Keratinocyte (primary cell): ENCODE measurements at regions not wholly inside any gene's neighbourhood (a gene's known extent, or its start where the extent isn't known, plus 50 kb on each side); places are given as distances from the start of the nearest gene placed in this dataset.

Source experiments
- EZH2 ChIP-seq: IDR thresholded peaks from one replicate; pipeline ENCODE4 v1.6.1; 2012; ENCODE audit warnings: inconsistent platforms, mild to moderate bottlenecking, low read length, moderate library complexity
- TF ChIP-seq, protein P1 (sequence below), 3 experiments: IDR thresholded peaks in 1 of 3; conservative IDR thresholded peaks in 1 of 3; optimal IDR thresholded peaks in 1 of 3; 2 replicates in 2 of 3; 3 replicates in 1 of 3; pipeline versions ENCODE3 to v1.5.1; 2011; ENCODE audit warnings: low read length in 3 of 3, mild to moderate bottlenecking in 3 of 3, moderate library complexity in 2 of 3, control low read depth in 1 of 3, inconsistent platforms in 1 of 3; ENCODE audit not compliant: insufficient read depth in 2 of 3; ENCODE audit errors: extremely low read depth in 1 of 3

DNA sequence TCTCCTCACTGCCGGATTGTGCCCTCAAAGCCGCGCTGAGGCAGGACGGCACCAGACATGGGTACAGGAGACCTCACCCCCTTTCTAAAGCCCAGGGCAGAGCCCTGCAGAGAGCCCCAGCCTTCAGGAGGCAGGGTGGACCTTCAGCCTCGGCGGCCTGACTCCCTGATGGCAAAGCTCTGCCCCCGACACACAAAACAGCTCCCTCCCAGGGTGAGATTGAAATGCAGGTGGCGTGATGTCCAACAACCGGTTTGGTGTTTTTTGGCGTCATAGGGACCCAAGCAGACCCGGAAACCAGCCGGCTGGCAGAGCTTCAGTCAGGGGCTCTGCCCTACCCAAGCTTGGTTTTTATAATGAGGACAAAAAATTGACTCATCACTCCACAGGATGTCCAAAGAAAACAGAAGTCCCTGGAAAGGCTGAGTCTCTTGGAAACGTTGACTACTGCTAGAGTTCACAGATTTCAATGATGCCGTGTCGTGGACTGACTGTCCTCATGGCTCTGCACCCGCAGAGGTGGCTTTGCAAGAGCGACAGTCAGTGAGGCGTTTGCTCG is 275.2 kb upstream of the IRX1 start:
- TF ChIP-seq EZH2 = no peak
- TF ChIP-seq, protein P1, sequence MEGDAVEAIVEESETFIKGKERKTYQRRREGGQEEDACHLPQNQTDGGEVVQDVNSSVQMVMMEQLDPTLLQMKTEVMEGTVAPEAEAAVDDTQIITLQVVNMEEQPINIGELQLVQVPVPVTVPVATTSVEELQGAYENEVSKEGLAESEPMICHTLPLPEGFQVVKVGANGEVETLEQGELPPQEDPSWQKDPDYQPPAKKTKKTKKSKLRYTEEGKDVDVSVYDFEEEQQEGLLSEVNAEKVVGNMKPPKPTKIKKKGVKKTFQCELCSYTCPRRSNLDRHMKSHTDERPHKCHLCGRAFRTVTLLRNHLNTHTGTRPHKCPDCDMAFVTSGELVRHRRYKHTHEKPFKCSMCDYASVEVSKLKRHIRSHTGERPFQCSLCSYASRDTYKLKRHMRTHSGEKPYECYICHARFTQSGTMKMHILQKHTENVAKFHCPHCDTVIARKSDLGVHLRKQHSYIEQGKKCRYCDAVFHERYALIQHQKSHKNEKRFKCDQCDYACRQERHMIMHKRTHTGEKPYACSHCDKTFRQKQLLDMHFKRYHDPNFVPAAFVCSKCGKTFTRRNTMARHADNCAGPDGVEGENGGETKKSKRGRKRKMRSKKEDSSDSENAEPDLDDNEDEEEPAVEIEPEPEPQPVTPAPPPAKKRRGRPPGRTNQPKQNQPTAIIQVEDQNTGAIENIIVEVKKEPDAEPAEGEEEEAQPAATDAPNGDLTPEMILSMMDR (optimal IDR thresholded peaks at IDR 0.05 in 1 of 3, IDR thresholded peaks at IDR 0.05 in 1 of 3, conservative IDR thresholded peaks at IDR 0.05 in 1 of 3; ENCODE audit: extremely low read depth in 1 of 3, insufficient read depth in 2 of 3, low read length in 3 of 3) = no peak
